ENCODE measurements at regions not wholly inside any gene's neighbourhood (a gene's known extent, or its start where the extent isn't known, plus 50 kb on each side); places are given as distances from the start of the nearest gene placed in this dataset.

GRCh38 chr5:103667068-103667467 lies 104.5 kb upstream of the NUDT12 start:
- Mint-ChIP-seq H3K27ac (no peak overlapping the region), H3K27me3 (no peaks in the 10 kb centered on the region), H3K4me3 (no peak overlapping the region), H3K4me1 (no peaks in the 10 kb centered on the region), H3K9me3 (ENCODE audit: insufficient read depth) (peaks cover 3% of the 10 kb centered on the region)
- intact Hi-C loops (cut with micrococcal nuclease), result no loop called here
- Histone ChIP-seq H2AFZ (ENCODE audit: insufficient read depth, low read depth, low read length, poor library complexity, severe bottlenecking) (no peak overlapping the region), H3K4me1 (ENCODE audit: control insufficient read depth in 2 of 2, insufficient read depth in 2 of 2, low read length in 2 of 2) (no peaks in the 10 kb centered on the region), H3K9ac (ENCODE audit: low read length) (no peak overlapping the region), H3K4me2 (replicated peaks; ENCODE audit: low read depth, low read length, poor library complexity, severe bottlenecking) (no peak overlapping the region), H3K27me3 (replicated peaks in 1 of 4; ENCODE audit: control extremely low read depth in 1 of 4, control insufficient read depth in 3 of 4, insufficient read depth in 4 of 4, low read length in 3 of 4) (no peaks in the 10 kb centered on the region), H3K79me2 (ENCODE audit: control insufficient read depth, insufficient read depth, low read length) (no peaks in the 10 kb centered on the region), H3K36me3 (replicated peaks in 1 of 2; ENCODE audit: control extremely low read depth in 1 of 2, control insufficient read depth in 1 of 2, extremely low read depth in 1 of 2, insufficient read depth in 2 of 2, low read length in 1 of 2) (no peaks in the 10 kb centered on the region), H3K27ac (ENCODE audit: low read length in 2 of 2) (no peak overlapping the region), H3K4me3 (ENCODE audit: control extremely low read depth in 1 of 5, extremely low read depth in 1 of 5, insufficient read depth in 1 of 5, low read depth in 2 of 5, low read length in 4 of 5) (no peak overlapping the region), H4K20me1 (ENCODE audit: control insufficient read depth, insufficient read depth, low read length, poor library complexity, severe bottlenecking) (no peaks in the 10 kb centered on the region), H3K9me3 (ENCODE audit: control extremely low read depth in 1 of 3, control insufficient read depth in 2 of 3, insufficient read depth in 1 of 3, low read length in 2 of 3) (no peaks in the 10 kb centered on the region)
- POLR2A ChIA-PET, result no interaction called here
- CTCF ChIA-PET, result no interaction called here
- ATAC-seq (ENCODE audit: low read depth), result no peak
- WGBS (ENCODE audit: insufficient coverage), result no CpG with 5 or more reads among the region's 3 CpGs
- no peak for DNase-seq
- no peak for TF ChIP-seq EZH2 (IDR thresholded peaks at IDR 0.05; ENCODE audit: borderline replicate concordance, insufficient read depth, low read depth, low read length, poor library complexity, severe bottlenecking)
- no peak for TF ChIP-seq CTCF (IDR thresholded peaks at IDR 0.05)

- ChIA-PET CTCF (no interaction called here), POLR2A (no interaction called here)
- H3K4me1 Mint-ChIP-seq, result no peaks in the 10 kb centered on the region
- Histone ChIP-seq H3K9ac (ENCODE audit: low read length) (no peak overlapping the region), H3K79me2 (ENCODE audit: control insufficient read depth, insufficient read depth, low read length) (no peaks in the 10 kb centered on the region), H2AFZ (ENCODE audit: insufficient read depth, low read depth, low read length, poor library complexity, severe bottlenecking) (no peak overlapping the region), H3K4me1 (ENCODE audit: control insufficient read depth in 2 of 2, insufficient read depth in 2 of 2, low read length in 2 of 2) (no peaks in the 10 kb centered on the region), H3K4me3 (ENCODE audit: control extremely low read depth in 1 of 5, extremely low read depth in 1 of 5, insufficient read depth in 1 of 5, low read depth in 2 of 5, low read length in 4 of 5) (no peak overlapping the region), H3K27me3 (replicated peaks in 1 of 4; ENCODE audit: control extremely low read depth in 1 of 4, control insufficient read depth in 3 of 4, insufficient read depth in 4 of 4, low read length in 3 of 4) (no peaks in the 10 kb centered on the region), H3K4me2 (replicated peaks; ENCODE audit: low read depth, low read length, poor library complexity, severe bottlenecking) (no peak overlapping the region), H4K20me1 (ENCODE audit: control insufficient read depth, insufficient read depth, low read length, poor library complexity, severe bottlenecking) (no peaks in the 10 kb centered on the region), H3K9me3 (ENCODE audit: control extremely low read depth in 1 of 3, control insufficient read depth in 2 of 3, insufficient read depth in 1 of 3, low read length in 2 of 3) (no peaks in the 10 kb centered on the region), H3K36me3 (replicated peaks in 1 of 2; ENCODE audit: control extremely low read depth in 1 of 2, control insufficient read depth in 1 of 2, extremely low read depth in 1 of 2, insufficient read depth in 2 of 2, low read length in 1 of 2) (no peaks in the 10 kb centered on the region), H3K27ac (ENCODE audit: low read length in 2 of 2) (no peak overlapping the region)
- no peak for DNase-seq
- 100% methylated on average over 1 of the region's 3 CpGs for WGBS (ENCODE audit: insufficient coverage)
- intact Hi-C loops (cut with micrococcal nuclease), result no loop called here
- no peak overlapping the region for H3K27ac Mint-ChIP-seq
- ATAC-seq (ENCODE audit: low read depth), result no peak
- no peaks in the 10 kb centered on the region for H3K27me3 Mint-ChIP-seq
- peaks cover 2% of the 10 kb centered on the region for H3K9me3 Mint-ChIP-seq (ENCODE audit: insufficient read depth)
- H3K4me3 Mint-ChIP-seq, result no peak overlapping the region
- TF ChIP-seq CTCF (IDR thresholded peaks at IDR 0.05) (no peak), EZH2 (IDR thresholded peaks at IDR 0.05; ENCODE audit: borderline replicate concordance, insufficient read depth, low read depth, low read length, poor library complexity, severe bottlenecking) (no peak)
These were observed 94.7 kb upstream of the NUDT12 start for GRCh38 chr5:103657301-103657700.
